Spleen (tissue), 11 donors: ENCODE measurements at regions not wholly inside any gene's neighbourhood (a gene's known extent, or its start where the extent isn't known, plus 50 kb on each side); places are given as distances from the start of the nearest gene placed in this dataset.

Source experiments
- DNase-seq: peaks from one replicate; pipeline ENCODE4 v3.0.0-alpha.2; 2020
- H3K27ac ChIP-seq, 8 donors: fragments of 200-600 bp; sonication (generic) in 7 of 8; 1 replicate in 4 of 8; 2 replicates in 4 of 8; pipeline versions ENCODE4 v1.5.0 to v1.8.0; 2016 to 2021; ENCODE audit warnings: inconsistent platforms in 4 of 8, mild to moderate bottlenecking in 4 of 8, moderate library complexity in 1 of 8
- H3K27me3 ChIP-seq, 7 donors: fragments of 200-600 bp; sonication (generic) in 6 of 7; replicated peaks in 1 of 7; 1 replicate in 4 of 7; 2 replicates in 3 of 7; pipeline versions ENCODE4 v1.5.0 to v1.8.0; 2016 to 2021; ENCODE audit warnings: inconsistent platforms in 3 of 7, mild to moderate bottlenecking in 1 of 7
- H3K36me3 ChIP-seq, 6 donors: fragments of 200-600 bp; sonication (generic) in 5 of 6; 1 replicate in 4 of 6; 2 replicates in 2 of 6; pipeline versions ENCODE4 v1.5.0 to v1.8.0; 2016 to 2021; ENCODE audit warnings: inconsistent platforms in 2 of 6
- H3K4me1 ChIP-seq, 6 donors: fragments of 200-600 bp; sonication (generic) in 5 of 6; 1 replicate in 3 of 6; 2 replicates in 3 of 6; pipeline versions ENCODE4 v1.5.0 to v1.8.0; 2016 to 2021; ENCODE audit warnings: inconsistent platforms in 3 of 6
- H3K4me3 ChIP-seq, 8 donors: fragments of 200-600 bp; sonication (generic) in 7 of 8; 1 replicate in 4 of 8; 2 replicates in 4 of 8; pipeline versions ENCODE4 v1.5.0 to v1.8.0; 2016 to 2021; ENCODE audit warnings: inconsistent platforms in 4 of 8, mild to moderate bottlenecking in 4 of 8, moderate library complexity in 2 of 8
- H3K9me3 ChIP-seq, 8 donors: fragments of 200-600 bp; sonication (generic) in 7 of 8; 1 replicate in 4 of 8; 2 replicates in 4 of 8; pipeline versions ENCODE4 v1.5.0 to v1.8.0; 2016 to 2021; ENCODE audit warnings: inconsistent platforms in 4 of 8
- POLR2A ChIP-seq, 3 donors: fragments of 450-650 bp; IDR thresholded peaks; one replicate each; pipeline ENCODE4 v1.5.1; 2017; ENCODE audit warnings: antibody characterized with exemption in 3 of 3, mild to moderate bottlenecking in 1 of 3
- POLR2AphosphoS5 ChIP-seq, 3 donors: sonication (generic); formaldehyde crosslinking; IDR thresholded peaks; one replicate each; pipeline ENCODE4 v1.5.1; 2017; ENCODE audit warnings: antibody characterized with exemption in 3 of 3
- WGBS, 5 donors: extraction: QIAGEN DNeasy Blood & Tissue Kit in 3 of 5; methylation state at CpG; one replicate each; pipeline versions ENCODE4 v1.1.5 to v1.1.7; 2013 to 2018; 5-methylcytosine and 5-hydroxymethylcytosine counted together
- intact Hi-C: fragments of 100-400 bp; cut with DNase I; formaldehyde crosslinking; loops from one replicate; pipeline ENCODE4 v1.15.0; 2023; ENCODE audit warnings: low total_unique reads
- TF ChIP-seq, protein P1 (sequence below), 11 experiments: fragments of 200-600 bp in 7 of 11; fragments of 450-650 bp in 4 of 11; sonication (generic) in 4 of 11; IDR thresholded peaks in 8 of 11; conservative IDR thresholded peaks in 3 of 11; 1 replicate in 7 of 11; 2 replicates in 4 of 11; pipeline versions ENCODE4 v1.4.0 to v1.8.0; 2016 to 2021; ENCODE audit warnings: antibody characterized with exemption in 11 of 11, inconsistent platforms in 4 of 11, mild to moderate bottlenecking in 1 of 11
- donor health status: healthy with polysubstance abuse.
- donor health status: DM: no; HTN: no; CAD: no; lungs with moderate emphysema.
- donor health status: DM: no; HTN: no; CAD: no.
- donor health status: Bipolar disorder and iron deficiency.
- donor health status: healthy.
- donor health status: DM: no; HTN: no; CAD: no.
- donor health status: DM: yes; HTN: yes; CAD: no.

DNA sequence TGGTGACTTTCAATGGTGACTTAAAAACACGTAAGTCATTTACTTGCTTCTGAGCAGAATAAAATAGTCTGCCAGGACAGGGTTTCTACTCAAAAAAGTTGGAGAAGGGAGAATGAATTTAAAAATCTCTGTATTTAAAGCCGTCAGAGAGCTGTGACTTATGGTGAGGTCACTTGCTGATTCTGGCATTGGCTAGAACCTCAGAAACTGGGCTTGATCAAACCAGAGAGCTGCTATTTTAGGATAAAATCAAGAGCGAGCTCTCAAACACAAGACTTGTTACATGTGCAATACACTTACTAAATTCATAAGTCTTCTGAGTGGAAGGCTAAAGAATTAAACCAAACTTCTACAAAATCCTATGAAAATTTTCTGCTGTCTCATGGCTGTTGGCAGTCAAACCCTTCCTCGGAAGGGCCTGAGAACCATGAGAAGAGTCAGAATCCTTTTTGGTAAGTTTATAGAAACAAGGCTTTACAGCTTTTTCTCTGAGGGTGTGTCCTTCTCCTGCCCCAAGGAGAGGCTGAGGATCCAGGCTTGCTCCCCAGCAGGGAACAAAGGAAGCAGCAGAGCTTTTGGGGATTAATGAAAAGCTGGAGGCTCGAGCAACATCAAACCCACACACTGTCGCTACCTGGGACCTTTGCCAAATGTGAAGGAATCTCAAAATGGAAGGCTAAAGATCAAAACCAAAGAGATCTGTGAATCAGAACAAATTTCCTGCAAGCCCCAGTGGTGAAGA, 816.4 kb downstream of the SOCS6 start:
- H3K27me3 ChIP-seq, result no peaks in the 10 kb centered on the region
- no peak for TF ChIP-seq POLR2AphosphoS5 (IDR thresholded peaks at IDR 0.05)
- no peak for TF ChIP-seq POLR2A (IDR thresholded peaks at IDR 0.05)
- TF ChIP-seq, protein P1, sequence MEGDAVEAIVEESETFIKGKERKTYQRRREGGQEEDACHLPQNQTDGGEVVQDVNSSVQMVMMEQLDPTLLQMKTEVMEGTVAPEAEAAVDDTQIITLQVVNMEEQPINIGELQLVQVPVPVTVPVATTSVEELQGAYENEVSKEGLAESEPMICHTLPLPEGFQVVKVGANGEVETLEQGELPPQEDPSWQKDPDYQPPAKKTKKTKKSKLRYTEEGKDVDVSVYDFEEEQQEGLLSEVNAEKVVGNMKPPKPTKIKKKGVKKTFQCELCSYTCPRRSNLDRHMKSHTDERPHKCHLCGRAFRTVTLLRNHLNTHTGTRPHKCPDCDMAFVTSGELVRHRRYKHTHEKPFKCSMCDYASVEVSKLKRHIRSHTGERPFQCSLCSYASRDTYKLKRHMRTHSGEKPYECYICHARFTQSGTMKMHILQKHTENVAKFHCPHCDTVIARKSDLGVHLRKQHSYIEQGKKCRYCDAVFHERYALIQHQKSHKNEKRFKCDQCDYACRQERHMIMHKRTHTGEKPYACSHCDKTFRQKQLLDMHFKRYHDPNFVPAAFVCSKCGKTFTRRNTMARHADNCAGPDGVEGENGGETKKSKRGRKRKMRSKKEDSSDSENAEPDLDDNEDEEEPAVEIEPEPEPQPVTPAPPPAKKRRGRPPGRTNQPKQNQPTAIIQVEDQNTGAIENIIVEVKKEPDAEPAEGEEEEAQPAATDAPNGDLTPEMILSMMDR (IDR thresholded peaks at IDR 0.05 in 8 of 11, conservative IDR thresholded peaks at IDR 0.05 in 3 of 11), result no peak
- 35 to 63% (median 49%) methylated on average over 6 of the region's 6 CpGs for WGBS, 5 donors
- DNase-seq, result no peak
- H3K4me3 ChIP-seq, result no peak overlapping the region
- intact Hi-C loops, result no loop called here
- no peaks in the 10 kb centered on the region for H3K4me1 ChIP-seq
- no peaks in the 10 kb centered on the region for H3K36me3 ChIP-seq
- no peaks in the 10 kb centered on the region for H3K9me3 ChIP-seq
- no peak overlapping the region for H3K27ac ChIP-seq

DNA sequence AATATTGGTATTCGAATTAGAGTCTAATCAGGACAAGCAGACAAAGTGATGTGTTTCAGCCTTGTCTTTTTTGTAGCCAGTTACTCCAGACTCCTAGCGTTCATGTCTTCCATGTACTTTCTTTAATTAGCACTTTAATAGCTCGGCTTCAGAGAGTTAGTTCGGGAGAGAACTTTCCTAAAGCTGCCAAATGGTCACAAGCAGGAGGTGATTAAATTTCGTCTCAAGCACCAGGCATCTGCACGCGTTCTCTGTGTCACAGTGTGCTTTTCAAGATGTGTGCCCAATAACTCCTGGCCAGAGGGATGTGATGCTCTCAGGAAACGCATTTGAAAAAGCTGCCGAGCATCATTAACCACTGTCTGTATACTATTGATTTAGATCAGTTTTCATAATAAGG, 790.8 kb downstream of the SOCS6 start:
- no peak for DNase-seq
- Histone ChIP-seq H3K9me3 (no peaks in the 10 kb centered on the region), H3K4me1 (no peaks in the 10 kb centered on the region), H3K27ac (no peak overlapping the region), H3K36me3 (no peaks in the 10 kb centered on the region), H3K4me3 (no peak overlapping the region), H3K27me3 (no peaks in the 10 kb centered on the region)
- 63 to 76% (median 67%) methylated on average over 9 of the region's 9 CpGs for WGBS, 5 donors
- TF ChIP-seq POLR2AphosphoS5 (IDR thresholded peaks at IDR 0.05) (no peak), POLR2A (IDR thresholded peaks at IDR 0.05) (no peak)
- TF ChIP-seq, protein P1 (IDR thresholded peaks at IDR 0.05 in 8 of 11, conservative IDR thresholded peaks at IDR 0.05 in 3 of 11), result no peak
- intact Hi-C loops, result no loop called here

DNA sequence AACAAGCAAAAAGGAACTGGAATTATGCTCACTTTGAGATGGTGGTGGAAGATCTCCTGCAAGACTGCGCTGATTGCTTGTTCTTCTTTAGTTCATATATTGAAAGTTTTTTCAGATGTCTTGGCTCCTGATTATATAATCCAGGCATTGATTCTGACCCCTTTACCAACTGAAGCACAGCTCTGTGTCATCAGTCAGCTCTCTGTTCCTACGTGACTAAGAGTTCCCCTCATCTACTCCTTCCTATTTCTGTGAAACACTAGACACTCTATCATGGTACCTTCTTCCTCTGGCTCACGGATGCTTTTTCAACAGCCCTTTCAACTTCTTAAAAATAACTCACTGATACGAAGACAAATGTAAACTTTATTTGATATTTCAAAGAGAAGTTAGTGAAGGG, 788.6 kb downstream of the SOCS6 start:
- no peaks in the 10 kb centered on the region for H3K27me3 ChIP-seq
- intact Hi-C loops, result no loop called here
- TF ChIP-seq POLR2AphosphoS5 (IDR thresholded peaks at IDR 0.05) (no peak), POLR2A (IDR thresholded peaks at IDR 0.05) (no peak)
- TF ChIP-seq, protein P1 (IDR thresholded peaks at IDR 0.05 in 8 of 11, conservative IDR thresholded peaks at IDR 0.05 in 3 of 11), result no peak
- DNase-seq, result no peak
- WGBS, 5 donors, result 52 to 59% (median 55%) methylated on average over 4 of the region's 4 CpGs
- no peaks in the 10 kb centered on the region for H3K9me3 ChIP-seq
- H3K36me3 ChIP-seq, result no peaks in the 10 kb centered on the region
- H3K27ac ChIP-seq, result no peak overlapping the region
- no peak overlapping the region for H3K4me3 ChIP-seq
- no peaks in the 10 kb centered on the region for H3K4me1 ChIP-seq

DNA sequence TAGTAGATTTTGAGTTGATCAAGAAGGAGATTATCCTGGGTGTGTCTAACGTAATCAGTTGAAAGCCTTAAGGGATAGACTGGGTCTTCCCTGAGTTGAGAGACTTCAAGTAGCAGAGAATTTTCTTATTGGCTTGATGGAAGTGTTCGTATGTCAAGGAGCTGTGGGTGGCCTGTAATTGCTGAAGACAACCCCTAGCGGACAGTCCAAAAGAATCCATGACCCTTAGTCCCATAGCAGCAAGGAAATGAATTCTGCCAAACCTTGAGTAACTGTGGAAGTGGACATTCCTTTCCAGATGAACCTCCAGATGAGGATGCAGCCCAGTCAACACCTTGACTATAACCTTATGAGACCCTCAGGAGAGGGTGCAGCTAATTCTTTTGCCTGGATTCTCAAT, 786.3 kb downstream of the SOCS6 start:
- Histone ChIP-seq H3K4me1 (no peaks in the 10 kb centered on the region), H3K27me3 (no peaks in the 10 kb centered on the region), H3K9me3 (no peaks in the 10 kb centered on the region), H3K36me3 (no peaks in the 10 kb centered on the region), H3K4me3 (no peak overlapping the region), H3K27ac (no peak overlapping the region)
- intact Hi-C loops, result no loop called here
- no peak for DNase-seq
- 63 to 79% (median 74%) methylated on average over 3 of the region's 3 CpGs for WGBS, 5 donors
- TF ChIP-seq POLR2A (IDR thresholded peaks at IDR 0.05), result no peak
- TF ChIP-seq, protein P1 (IDR thresholded peaks at IDR 0.05 in 8 of 11, conservative IDR thresholded peaks at IDR 0.05 in 3 of 11), result no peak
- TF ChIP-seq POLR2AphosphoS5 (IDR thresholded peaks at IDR 0.05), result no peak
